AG04449 (cell line): ENCODE measurements at regions not wholly inside any gene's neighbourhood (a gene's known extent, or its start where the extent isn't known, plus 50 kb on each side); places are given as distances from the start of the nearest gene placed in this dataset.

Experiments
- CTCF ChIA-PET: fragments of 350-600 bp; formaldehyde crosslinking; extraction: SDS; loops from one replicate; lab custom pipeline; 2021; ENCODE audit warnings: antibody characterized with exemption; lab: Yijun Ruan, JAX
- POLR2A ChIA-PET: fragments of 400-600, 350-600 bp; formaldehyde crosslinking; extraction: SDS; loops from one replicate; lab custom pipeline; 2020; ENCODE audit warnings: antibody characterized with exemption, inconsistent platforms; lab: Yijun Ruan, JAX
- DNase-seq: peaks from one replicate; pipeline ENCODE4 v3.0.0-alpha.2; 2010; ENCODE audit warnings: low read depth, low spot score
- H3K4me3 ChIP-seq: 2 replicates; pipeline ENCODE4 v1.5.1; 2011; ENCODE audit warnings: low read depth, mild to moderate bottlenecking, control low read depth, low read length
- TF ChIP-seq, protein P1 (sequence below): IDR thresholded peaks from one replicate; pipeline ENCODE4 v1.5.1; 2011; ENCODE audit warnings: mild to moderate bottlenecking, moderate library complexity, low read length, control low read depth, inconsistent platforms; ENCODE audit not compliant: insufficient read depth; ENCODE audit errors: missing control alignments

DNA sequence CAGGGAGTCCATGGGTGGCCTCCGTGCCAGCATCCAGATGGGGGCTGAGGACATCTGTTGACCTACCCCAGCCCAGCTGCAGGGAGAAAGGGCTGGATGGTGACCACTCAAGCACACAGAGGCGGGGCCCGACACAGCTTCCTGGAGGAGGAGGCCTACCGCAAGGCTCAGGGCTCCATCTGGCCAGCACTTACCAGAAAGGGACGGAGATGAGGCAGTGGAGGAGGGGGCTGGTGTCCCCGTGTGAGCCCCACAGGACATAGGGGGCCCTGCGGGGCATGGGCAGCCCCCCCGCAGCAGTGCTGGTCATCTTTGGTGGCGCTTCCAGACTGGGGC, 147.5 kb upstream of the CIBAR2 start:
- CTCF ChIA-PET = interaction anchor here (1.1 to 8.8 kb wide), 3 partner anchors 10 to 356 kb away, joined by 3 to 199 read pairs (median 3); no protein-coding TSS in a partner anchor
- TF ChIP-seq, protein P1, sequence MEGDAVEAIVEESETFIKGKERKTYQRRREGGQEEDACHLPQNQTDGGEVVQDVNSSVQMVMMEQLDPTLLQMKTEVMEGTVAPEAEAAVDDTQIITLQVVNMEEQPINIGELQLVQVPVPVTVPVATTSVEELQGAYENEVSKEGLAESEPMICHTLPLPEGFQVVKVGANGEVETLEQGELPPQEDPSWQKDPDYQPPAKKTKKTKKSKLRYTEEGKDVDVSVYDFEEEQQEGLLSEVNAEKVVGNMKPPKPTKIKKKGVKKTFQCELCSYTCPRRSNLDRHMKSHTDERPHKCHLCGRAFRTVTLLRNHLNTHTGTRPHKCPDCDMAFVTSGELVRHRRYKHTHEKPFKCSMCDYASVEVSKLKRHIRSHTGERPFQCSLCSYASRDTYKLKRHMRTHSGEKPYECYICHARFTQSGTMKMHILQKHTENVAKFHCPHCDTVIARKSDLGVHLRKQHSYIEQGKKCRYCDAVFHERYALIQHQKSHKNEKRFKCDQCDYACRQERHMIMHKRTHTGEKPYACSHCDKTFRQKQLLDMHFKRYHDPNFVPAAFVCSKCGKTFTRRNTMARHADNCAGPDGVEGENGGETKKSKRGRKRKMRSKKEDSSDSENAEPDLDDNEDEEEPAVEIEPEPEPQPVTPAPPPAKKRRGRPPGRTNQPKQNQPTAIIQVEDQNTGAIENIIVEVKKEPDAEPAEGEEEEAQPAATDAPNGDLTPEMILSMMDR = no peak
- DNase-seq = no peak
- POLR2A ChIA-PET = no interaction called here
- no peak overlapping the region for H3K4me3 ChIP-seq

DNA sequence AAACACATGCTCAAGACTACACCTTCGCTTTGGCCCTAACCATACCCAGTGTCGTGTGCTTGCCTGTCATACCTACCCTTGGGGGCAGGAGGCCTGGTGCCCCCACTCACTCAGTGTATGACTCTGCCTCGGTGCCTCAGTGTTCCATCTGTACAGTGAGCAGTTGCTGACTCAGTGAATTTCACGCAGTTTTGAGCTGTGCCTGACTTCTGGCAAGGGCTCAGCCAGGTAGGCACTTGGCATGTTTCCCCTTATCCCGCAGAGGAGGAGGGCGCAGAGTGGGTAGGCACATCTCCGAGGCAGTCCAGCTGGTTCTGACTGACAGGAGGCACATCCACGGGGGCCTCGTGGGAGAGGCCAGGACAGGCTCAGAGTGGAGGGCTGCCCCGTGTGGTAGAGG, 148.9 kb upstream of the CIBAR2 start:
- TF ChIP-seq, protein P1 = no peak
- ChIA-PET POLR2A (no interaction called here), CTCF (interaction anchor here (0.9 to 8.6 kb wide), 4 partner anchors 8 to 22 kb away, joined by 3 to 116 read pairs (median 4); no protein-coding TSS in a partner anchor)
- H3K4me3 ChIP-seq = no peak overlapping the region
- DNase-seq = no peak

DNA sequence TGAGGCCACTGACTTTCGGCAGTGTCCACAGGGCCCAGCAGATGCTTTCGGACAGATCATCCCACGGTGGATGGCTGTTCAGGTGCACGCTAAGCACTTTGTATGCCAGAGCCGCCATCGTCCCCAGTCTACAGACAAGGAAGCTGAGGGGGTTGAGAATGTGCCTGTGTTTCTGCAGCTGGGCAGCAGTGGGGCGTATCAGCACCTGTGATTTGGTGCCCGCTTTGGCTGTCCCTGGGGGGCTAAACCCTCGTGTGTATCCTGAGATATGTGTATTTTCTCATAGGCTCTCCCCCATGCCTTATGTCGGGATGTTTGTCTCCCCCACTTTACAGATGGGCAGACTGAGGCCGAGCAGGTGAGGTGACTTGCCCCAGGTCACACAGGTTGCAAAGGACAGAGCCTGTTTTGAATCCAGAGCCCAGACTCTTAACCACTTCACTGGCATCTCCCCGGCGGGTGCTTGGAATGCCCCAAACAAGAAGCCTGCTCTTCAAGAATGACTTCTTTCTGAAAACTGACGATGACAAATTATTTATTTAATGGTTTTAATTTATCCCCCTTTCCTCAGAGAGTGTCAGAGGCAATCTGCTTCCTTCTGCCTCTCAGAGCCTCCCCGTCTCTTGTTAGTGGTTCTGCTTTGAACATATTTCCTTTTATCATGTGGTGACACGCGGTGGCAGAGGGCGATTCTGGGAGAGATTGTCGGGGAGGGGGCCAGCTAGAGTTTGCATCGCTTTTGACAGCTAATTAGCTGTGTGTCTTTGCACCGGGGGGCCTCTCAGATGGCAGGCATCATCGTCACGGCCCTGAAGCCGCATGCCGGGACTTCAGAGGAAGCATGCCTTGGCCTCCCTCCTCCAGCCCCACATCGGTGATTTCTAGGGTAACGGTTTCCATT, 149.6 kb upstream of the CIBAR2 start:
- CTCF ChIA-PET = interaction anchor here (0.9 to 8.6 kb wide), 5 partner anchors 9 to 147 kb away, joined by 3 to 116 read pairs (median 9); no protein-coding TSS in a partner anchor
- H3K4me3 ChIP-seq = no peak overlapping the region
- DNase-seq = no peak
- TF ChIP-seq, protein P1 = no peak
- POLR2A ChIA-PET = no interaction called here

DNA sequence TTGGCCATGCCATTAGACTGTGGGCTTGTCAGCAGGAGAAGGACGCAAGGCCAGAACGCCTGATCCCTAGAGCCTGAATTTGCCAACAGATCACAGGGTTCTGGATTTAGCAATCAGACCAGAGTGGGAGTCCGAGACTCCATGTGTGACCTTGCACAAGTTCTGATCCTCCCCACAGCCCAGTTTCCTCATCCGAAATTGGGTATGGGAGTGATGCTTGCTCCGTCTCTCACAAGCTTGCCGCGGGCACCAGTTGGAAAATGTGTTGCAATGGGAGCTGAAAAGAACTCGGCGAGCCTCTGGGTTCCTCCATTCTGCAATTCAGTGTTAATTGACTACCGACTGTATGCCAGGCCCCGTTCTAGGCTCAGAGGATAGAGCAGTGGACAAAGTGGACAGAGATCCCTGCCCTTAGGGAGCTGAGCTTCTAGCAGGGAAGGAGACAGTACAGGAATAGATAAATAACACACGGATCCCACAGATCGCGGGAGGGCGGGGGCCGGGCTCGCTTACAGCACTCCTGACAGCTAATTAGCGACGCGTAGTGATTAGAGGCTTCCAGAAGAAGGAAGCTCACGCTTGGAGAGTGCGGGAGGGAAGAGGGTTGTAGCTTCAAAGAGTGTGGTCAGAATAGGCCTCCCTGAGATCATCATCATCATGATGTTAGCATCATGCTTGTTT, 150.4 kb upstream of the CIBAR2 start:
- ChIA-PET CTCF (interaction anchor here (1.0 to 8.6 kb wide), 8 partner anchors 10 to 148 kb away, joined by 3 to 116 read pairs (median 10); no protein-coding TSS in a partner anchor), POLR2A (no interaction called here)
- TF ChIP-seq, protein P1 = no peak
- no peak overlapping the region for H3K4me3 ChIP-seq
- DNase-seq = no peak

DNA sequence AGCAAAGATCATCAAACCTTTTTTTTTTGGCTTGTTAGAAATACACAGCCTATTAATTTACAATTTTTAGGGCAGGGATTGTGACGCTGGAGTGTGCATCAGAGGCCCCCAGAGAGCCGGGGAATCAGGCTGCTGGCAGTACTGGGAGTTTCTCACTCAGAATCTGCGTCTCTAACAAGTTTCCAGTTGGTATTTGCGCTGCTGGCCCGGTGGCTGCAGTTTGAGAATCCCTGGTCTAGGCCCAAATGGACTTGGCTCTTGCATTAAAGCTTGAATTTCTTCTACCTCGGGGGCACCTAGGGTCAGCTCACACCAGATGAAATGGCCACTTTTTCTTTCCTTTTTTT, 150.9 kb upstream of the CIBAR2 start:
- no peak overlapping the region for H3K4me3 ChIP-seq
- POLR2A ChIA-PET = no interaction called here
- TF ChIP-seq, protein P1 = no peak
- CTCF ChIA-PET = interaction anchor here (1.0 to 8.6 kb wide), 7 partner anchors 11 to 148 kb away, joined by 3 to 116 read pairs (median 10); no protein-coding TSS in a partner anchor
- DNase-seq = no peak

DNA sequence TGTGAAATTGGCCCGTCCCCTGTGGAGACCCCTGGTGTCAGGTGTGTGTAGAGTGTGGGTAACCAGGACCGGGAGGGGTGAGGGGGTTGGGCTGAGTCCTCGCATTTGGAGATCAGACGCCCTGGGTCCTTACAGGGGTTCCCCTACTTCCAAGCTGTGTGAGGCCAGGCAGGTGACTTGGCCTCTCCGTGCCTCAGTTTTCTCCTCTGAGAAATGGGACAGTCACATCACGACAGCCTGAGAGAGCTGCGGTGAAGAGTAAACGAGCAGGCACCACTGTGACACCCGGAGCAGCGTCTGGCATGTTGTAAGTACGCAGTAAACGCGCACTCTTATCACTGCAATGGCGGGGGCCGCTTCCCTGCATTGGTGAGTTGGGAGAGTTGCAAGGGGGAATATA, 152.5 kb upstream of the CIBAR2 start:
- ChIA-PET CTCF (interaction anchor here (1.0 to 8.6 kb wide), 5 partner anchors 12 to 45 kb away, joined by 3 to 116 read pairs (median 10); no protein-coding TSS in a partner anchor), POLR2A (no interaction called here)
- TF ChIP-seq, protein P1 = no peak
- no peak overlapping the region for H3K4me3 ChIP-seq
- no peak for DNase-seq
